Calu3 (cell line): ENCODE measurements at regions not wholly inside any gene's neighbourhood (a gene's known extent, or its start where the extent isn't known, plus 50 kb on each side); places are given as distances from the start of the nearest gene placed in this dataset.
"Not testable (repeated sequence)": the region's sequence is repeated elsewhere in the genome, so short reads cannot be mapped to it uniquely, and the experiment has no call there.

Source experiments
- BruUV-seq: library from RNA; stranded (reverse); fragments of 400-500 nt; replicated peaks from 2 replicates; lab custom pipeline; 2021; lab: Mats Ljungman, UMichigan
- CTCF ChIA-PET: fragments of 300-600 bp; sonication (Branson Sonifier 250); formaldehyde crosslinking; loops from one replicate; lab custom pipeline; 2022; ENCODE audit warnings: antibody characterized with exemption; lab: Charles Lee
- DNase-seq: peaks from one replicate; pipeline ENCODE4 v3.0.0; 2022
- H3K27ac Mint-ChIP-seq: one replicate; pipeline ENCODE4 v1.8.0; 2022; ENCODE audit warnings: mixed read lengths; ENCODE audit not compliant: unreplicated experiment
- H3K27me3 Mint-ChIP-seq: one replicate; pipeline ENCODE4 v1.8.0; 2022; ENCODE audit warnings: mixed read lengths; ENCODE audit not compliant: unreplicated experiment
- H3K36me3 Mint-ChIP-seq: one replicate; pipeline ENCODE4 v1.8.0; 2022; ENCODE audit warnings: mild to moderate bottlenecking, moderate library complexity, mixed read lengths; ENCODE audit not compliant: insufficient read depth, unreplicated experiment
- H3K4me1 Mint-ChIP-seq: one replicate; pipeline ENCODE4 v1.8.0; 2022; ENCODE audit warnings: mild to moderate bottlenecking, low read depth, mixed read lengths; ENCODE audit not compliant: unreplicated experiment
- H3K4me3 Mint-ChIP-seq: one replicate; pipeline ENCODE4 v1.8.0; 2022; ENCODE audit warnings: mild to moderate bottlenecking, low read depth, moderate library complexity, mixed read lengths; ENCODE audit not compliant: unreplicated experiment
- H3K9me3 Mint-ChIP-seq: one replicate; pipeline ENCODE4 v1.8.0; 2022; ENCODE audit warnings: low read depth, mixed read lengths; ENCODE audit not compliant: unreplicated experiment
- CTCF ChIP-seq: fragments of 200-600 bp; IDR thresholded peaks from one replicate; pipeline ENCODE4 v1.8.0; 2022; ENCODE audit warnings: antibody characterized with exemption; ENCODE audit not compliant: unreplicated experiment
- intact Hi-C: fragments of 100-400 bp; cut with micrococcal nuclease; formaldehyde crosslinking; loops from one replicate; pipeline ENCODE4 v1.10.0; 2022; ENCODE audit not compliant: unreplicated experiment

DNA sequence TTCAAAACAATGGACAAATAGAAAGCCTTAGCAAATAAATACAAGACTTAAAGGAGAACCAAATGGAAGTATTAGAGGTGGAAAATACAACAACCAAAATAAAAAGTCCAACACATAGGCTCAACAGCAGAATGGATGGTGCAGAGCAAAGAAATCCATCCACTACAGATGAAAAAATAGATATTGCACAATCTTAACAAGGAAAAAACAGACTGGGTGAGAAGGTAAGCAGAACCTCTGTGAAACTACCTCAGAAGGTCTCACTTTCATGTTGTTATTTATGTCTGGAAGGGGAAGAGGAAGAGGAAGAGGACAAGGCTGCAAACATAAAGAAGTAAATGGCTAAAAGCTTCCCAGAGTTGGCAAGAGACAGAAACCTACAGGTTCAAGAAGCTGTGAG is 158.7 kb upstream of the NBPF11 start:
- Mint-ChIP-seq H3K27me3 (peaks cover 83% of the 10 kb centered on the region), H3K4me3 (no peak overlapping the region), H3K9me3 (peaks cover 2% of the 10 kb centered on the region), H3K27ac (no peak overlapping the region), H3K36me3 (no peaks in the 10 kb centered on the region), H3K4me1 (no peaks in the 10 kb centered on the region)
- BruUV-seq: no TSS peak
- no peak for TF ChIP-seq CTCF
- CTCF ChIA-PET: no interaction called here
- no peak for DNase-seq
- intact Hi-C loops: no loop called here

GRCh38 chr1:148309940-148310500 is 157.9 kb upstream of the NBPF11 start:
- Mint-ChIP-seq H3K9me3 (peaks cover 2% of the 10 kb centered on the region), H3K4me1 (no peaks in the 10 kb centered on the region), H3K27me3 (peaks cover 75% of the 10 kb centered on the region), H3K27ac (no peak overlapping the region), H3K4me3 (no peak overlapping the region), H3K36me3 (no peaks in the 10 kb centered on the region)
- DNase-seq: no peak
- TF ChIP-seq CTCF: no peak
- intact Hi-C loops: no loop called here
- BruUV-seq: no TSS peak
- CTCF ChIA-PET: no interaction called here

DNA sequence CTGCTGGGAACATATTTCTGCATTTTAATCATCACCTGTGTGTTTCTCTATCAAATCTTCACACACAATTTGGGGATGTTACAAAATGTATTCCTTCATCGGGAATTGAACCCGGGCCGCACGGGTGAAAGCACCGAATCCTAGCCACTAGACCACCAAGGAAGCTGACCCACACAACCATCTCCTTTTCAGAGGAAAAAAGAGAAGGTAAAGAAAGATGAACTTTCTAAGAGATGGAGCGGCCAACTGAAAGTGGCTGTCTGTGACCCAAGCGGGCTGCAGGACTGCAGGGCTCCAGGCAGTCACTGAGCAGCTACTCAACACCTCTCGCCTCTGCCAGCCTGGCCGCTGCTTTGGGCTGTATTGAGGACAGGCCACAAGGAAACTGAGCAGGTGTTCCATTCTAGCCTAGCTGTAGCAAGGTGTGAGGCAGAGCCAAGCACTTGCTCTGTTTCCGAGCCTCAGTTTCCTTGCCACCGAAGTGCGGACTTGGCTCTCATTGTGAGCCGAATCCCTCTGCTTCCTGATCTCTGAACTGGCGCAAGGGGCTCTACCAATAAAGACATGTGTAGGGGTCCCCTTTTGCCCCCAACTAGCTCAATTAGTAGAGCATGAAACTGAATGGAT is 156.9 kb upstream of the NBPF11 start:
- Mint-ChIP-seq H3K9me3 (peaks cover 6% of the 10 kb centered on the region), H3K27ac (no peak overlapping the region), H3K27me3 (peaks cover 65% of the 10 kb centered on the region), H3K4me3 (no peak overlapping the region), H3K36me3 (no peaks in the 10 kb centered on the region), H3K4me1 (no peaks in the 10 kb centered on the region)
- DNase-seq: no peak
- TF ChIP-seq CTCF: no peak
- intact Hi-C loops: no loop called here
- no TSS peak for BruUV-seq
- CTCF ChIA-PET: no interaction called here

GRCh38 chr1:148307583-148308185 is 155.6 kb upstream of the NBPF11 start:
- Mint-ChIP-seq H3K9me3 (peaks cover 7% of the 10 kb centered on the region), H3K36me3 (no peaks in the 10 kb centered on the region), H3K27me3 (peaks cover 52% of the 10 kb centered on the region), H3K27ac (no peak overlapping the region), H3K4me1 (no peaks in the 10 kb centered on the region), H3K4me3 (no peak overlapping the region)
- TF ChIP-seq CTCF: no peak
- CTCF ChIA-PET: no interaction called here
- no TSS peak for BruUV-seq
- intact Hi-C loops: no loop called here
- DNase-seq: no peak

DNA sequence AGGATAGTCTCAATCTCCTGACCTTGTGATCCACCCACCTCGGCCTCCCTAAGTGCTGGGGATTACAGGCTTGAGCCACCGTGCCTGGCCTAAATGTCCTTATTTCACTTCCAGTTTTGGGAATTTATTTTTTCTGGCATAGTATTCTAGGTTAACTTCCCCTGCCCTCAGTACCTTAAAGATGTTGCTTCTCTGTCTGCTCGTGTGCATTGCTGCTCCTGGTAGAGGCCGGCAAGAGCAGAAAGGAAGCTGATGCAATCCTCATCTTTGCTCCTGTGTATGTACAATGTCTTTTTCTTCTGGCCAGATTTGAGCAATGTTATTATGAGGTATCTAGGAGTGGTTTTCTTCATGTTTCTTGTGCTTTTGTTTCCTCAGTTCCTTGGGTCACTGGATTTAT is 152.9 kb upstream of the NBPF11 start:
- H3K27ac Mint-ChIP-seq, H3K4me1 Mint-ChIP-seq, intact Hi-C loops, H3K9me3 Mint-ChIP-seq, DNase-seq, H3K4me3 Mint-ChIP-seq, BruUV-seq, CTCF ChIA-PET, H3K36me3 Mint-ChIP-seq: not testable (repeated sequence)
- peaks cover 26% of the 10 kb centered on the region for H3K27me3 Mint-ChIP-seq

DNA sequence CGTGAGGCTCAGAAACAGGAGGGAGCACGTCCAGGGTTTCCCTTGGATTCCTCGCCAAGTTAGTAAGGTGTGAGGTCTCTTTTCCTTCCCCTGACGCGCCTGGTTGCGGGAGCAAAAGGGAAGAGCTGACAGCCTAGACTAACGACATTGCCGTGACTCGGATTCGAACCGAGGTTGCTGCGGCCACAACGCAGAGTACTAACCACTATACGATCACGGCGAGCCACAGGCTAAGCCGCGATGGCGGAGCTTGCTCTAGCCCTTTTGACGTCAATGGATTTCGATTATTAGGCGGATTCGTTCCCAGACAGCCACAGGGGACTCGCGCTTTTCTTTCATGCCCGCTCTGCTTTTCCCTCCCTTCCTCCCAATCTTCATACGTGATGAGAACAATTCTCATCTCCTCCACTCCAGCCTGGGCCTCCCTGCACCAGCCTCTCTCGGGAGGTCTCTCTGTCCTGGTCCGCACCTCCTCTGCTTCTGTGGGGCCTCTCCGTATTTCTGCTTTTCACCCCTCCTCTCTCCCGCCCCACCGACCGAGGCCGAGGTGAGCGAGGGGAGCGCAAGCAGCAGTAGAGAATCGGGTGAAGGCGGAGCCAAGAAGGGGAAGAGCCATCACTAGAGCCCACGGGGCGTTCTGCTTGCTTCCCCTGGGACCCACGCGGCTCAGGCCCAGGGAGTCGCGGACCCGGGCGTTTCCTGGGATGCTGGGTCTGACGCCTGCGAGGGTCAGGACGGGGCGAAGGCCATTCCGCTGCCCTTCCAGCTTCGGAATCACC is 150.7 kb upstream of the NBPF11 start:
- H3K9me3 Mint-ChIP-seq, H3K27ac Mint-ChIP-seq, intact Hi-C loops, H3K4me1 Mint-ChIP-seq, BruUV-seq, H3K36me3 Mint-ChIP-seq: not testable (repeated sequence)
- Mint-ChIP-seq H3K27me3 (peaks cover 20% of the 10 kb centered on the region), H3K4me3 (peak overlapping the region; percentile 38)
- CTCF ChIA-PET: interaction anchor here (0.7 kb wide), 1 partner anchor 39 kb away, joined by 5 read pairs; no protein-coding TSS in a partner anchor
- peak; percentile 63 for DNase-seq
